Neuronal stem cell (in vitro differentiated cells): ENCODE measurements at regions not wholly inside any gene's neighbourhood (a gene's known extent, or its start where the extent isn't known, plus 50 kb on each side); places are given as distances from the start of the nearest gene placed in this dataset.

Experiments
- DNase-seq: peaks from one replicate; pipeline ENCODE4 v3.0.0-alpha.2; 2013; ENCODE audit warnings: low spot score
- H2AFZ ChIP-seq: one replicate; pipeline ENCODE4 v1.6.1; 2013; ENCODE audit warnings: mild to moderate bottlenecking, low read length, inconsistent platforms
- H2AK5ac ChIP-seq: 2 replicates; pipeline ENCODE4 v1.6.1; 2013; ENCODE audit warnings: low read depth, mild to moderate bottlenecking, inconsistent platforms, low read length, moderate library complexity, mixed read lengths
- H2BK120ac ChIP-seq: 2 replicates; pipeline ENCODE4 v1.6.1; 2013; ENCODE audit warnings: low read depth, mild to moderate bottlenecking, inconsistent platforms, low read length, moderate library complexity, mixed read lengths
- H2BK12ac ChIP-seq: one replicate; pipeline ENCODE4 v1.6.1; 2013; ENCODE audit warnings: low read length, inconsistent platforms
- H2BK15ac ChIP-seq: 2 replicates; pipeline ENCODE4 v1.6.1; 2013; ENCODE audit warnings: mild to moderate bottlenecking, low read length, inconsistent platforms, mixed read lengths
- H2BK5ac ChIP-seq: one replicate; pipeline ENCODE4 v1.6.1; 2013; ENCODE audit warnings: inconsistent platforms, mild to moderate bottlenecking, low read length, moderate library complexity
- H3K14ac ChIP-seq: one replicate; pipeline ENCODE4 v1.6.1; 2013; ENCODE audit warnings: low read length, inconsistent platforms
- H3K18ac ChIP-seq: 2 replicates; pipeline ENCODE4 v1.6.1; 2013; ENCODE audit warnings: low read length, inconsistent platforms
- H3K23ac ChIP-seq: 2 replicates; pipeline ENCODE4 v1.6.1; 2013; ENCODE audit warnings: low read depth, mild to moderate bottlenecking, mixed read lengths, low read length, inconsistent platforms; ENCODE audit not compliant: poor library complexity
- H3K27ac ChIP-seq: replicated peaks from 3 replicates; pipeline ENCODE4 v1.5.1; 2013; ENCODE audit warnings: low read length, inconsistent platforms
- H3K27me3 ChIP-seq, 3 experiments: 2 replicates each; pipeline ENCODE4 v1.6.1; 2013; ENCODE audit warnings: low read length in 3 of 3, mild to moderate bottlenecking in 2 of 3, inconsistent platforms in 1 of 3, low read depth in 1 of 3, mixed read lengths in 1 of 3, moderate library complexity in 1 of 3; ENCODE audit not compliant: control insufficient read depth in 3 of 3, insufficient read depth in 3 of 3
- H3K36me3 ChIP-seq, 2 donors: replicated peaks in 1 of 2; 2 replicates each; pipeline ENCODE4 v1.6.1; 2013; ENCODE audit warnings: low read length in 2 of 2; ENCODE audit not compliant: control insufficient read depth in 2 of 2, insufficient read depth in 2 of 2
- H3K4ac ChIP-seq: 2 replicates; pipeline ENCODE4 v1.6.1; 2013; ENCODE audit warnings: inconsistent platforms, mild to moderate bottlenecking, low read length, moderate library complexity
- H3K4me1 ChIP-seq, 2 donors: 1 replicate in 1 of 2; 2 replicates in 1 of 2; pipeline ENCODE4 v1.6.1; 2013; ENCODE audit warnings: low read length in 2 of 2, low read depth in 1 of 2; ENCODE audit not compliant: control insufficient read depth in 2 of 2, insufficient read depth in 1 of 2
- H3K4me2 ChIP-seq: one replicate; pipeline ENCODE4 v1.6.1; 2013; ENCODE audit warnings: mild to moderate bottlenecking, low read length, inconsistent platforms; ENCODE audit not compliant: insufficient read depth, poor library complexity, severe bottlenecking
- H3K4me3 ChIP-seq, 2 donors: 2 replicates each; pipeline ENCODE4 v1.5.1; 2013; ENCODE audit warnings: low read length in 2 of 2, mild to moderate bottlenecking in 2 of 2, inconsistent platforms in 1 of 2, moderate library complexity in 1 of 2
- H3K79me1 ChIP-seq: one replicate; pipeline ENCODE4 v1.6.1; 2013; ENCODE audit warnings: low read depth, mild to moderate bottlenecking, inconsistent platforms, low read length, moderate library complexity
- H3K9ac ChIP-seq: one replicate; pipeline ENCODE4 v1.6.1; 2013; ENCODE audit warnings: mild to moderate bottlenecking, low read depth, low read length, inconsistent platforms; ENCODE audit not compliant: poor library complexity
- H3K9me3 ChIP-seq, 2 donors: replicated peaks in 1 of 2; 2 replicates each; pipeline versions ENCODE3 to v1.6.1; 2013; ENCODE audit warnings: low read length in 2 of 2, mild to moderate bottlenecking in 2 of 2, inconsistent platforms in 1 of 2, low read depth in 1 of 2, mixed read lengths in 1 of 2, moderate library complexity in 1 of 2; ENCODE audit not compliant: control insufficient read depth in 2 of 2, insufficient read depth in 1 of 2
- H4K8ac ChIP-seq: one replicate; pipeline ENCODE4 v1.6.1; 2013; ENCODE audit warnings: low read depth, mild to moderate bottlenecking, inconsistent platforms, low read length, moderate library complexity
- H4K91ac ChIP-seq: one replicate; pipeline ENCODE4 v1.6.1; 2013; ENCODE audit warnings: low read length, low read depth, mild to moderate bottlenecking, inconsistent platforms; ENCODE audit not compliant: poor library complexity
- WGBS, 2 donors: extraction: QIAGEN DNeasy Blood & Tissue Kit; methylation state at CpG; one replicate each; pipeline ENCODE4 v1.1.7; 2013; ENCODE audit warnings: missing lambda C conversion rate in 2 of 2, mixed read lengths in 1 of 2; ENCODE audit not compliant: insufficient read length in 2 of 2, insufficient replicate concordance in 1 of 2; ENCODE audit errors: extremely low coverage in 2 of 2; 5-methylcytosine and 5-hydroxymethylcytosine counted together

- Histone ChIP-seq H3K23ac (no peak overlapping the region), H2AK5ac (no peak overlapping the region), H2BK5ac (no peak overlapping the region), H4K8ac (no peak overlapping the region), H2BK12ac (no peak overlapping the region), H3K27ac (no peak overlapping the region), H3K79me1 (no peaks in the 10 kb centered on the region), H3K4me3 (no peak overlapping the region), H3K4me1 (no peaks in the 10 kb centered on the region), H2BK120ac (no peak overlapping the region), H4K91ac (no peak overlapping the region), H3K4ac (no peak overlapping the region), H3K18ac (no peak overlapping the region), H3K27me3 (no peaks in the 10 kb centered on the region), H3K36me3 (no peaks in the 10 kb centered on the region), H3K9ac (no peak overlapping the region), H3K4me2 (no peak overlapping the region), H2AFZ (no peak overlapping the region), H2BK15ac (no peak overlapping the region), H3K14ac (no peak overlapping the region), H3K9me3 (no peaks in the 10 kb centered on the region)
- no CpG with 5 or more reads among the region's 3 CpGs for WGBS, 2 donors
- DNase-seq: no peak
Measured at GRCh38 chr4:44912980-44913379, 186.6 kb upstream of the GNPDA2 start.

- Histone ChIP-seq H4K8ac (no peak overlapping the region), H3K27ac (no peak overlapping the region), H4K91ac (no peak overlapping the region), H3K9me3 (no peaks in the 10 kb centered on the region), H3K79me1 (no peaks in the 10 kb centered on the region), H2BK5ac (no peak overlapping the region), H3K9ac (no peak overlapping the region), H2BK12ac (no peak overlapping the region), H2BK15ac (no peak overlapping the region), H3K18ac (no peak overlapping the region), H2AK5ac (no peak overlapping the region), H2BK120ac (no peak overlapping the region), H3K4ac (no peak overlapping the region), H3K27me3 (no peaks in the 10 kb centered on the region), H2AFZ (no peak overlapping the region), H3K14ac (no peak overlapping the region), H3K4me1 (no peaks in the 10 kb centered on the region), H3K4me2 (no peak overlapping the region), H3K4me3 (no peak overlapping the region), H3K36me3 (no peaks in the 10 kb centered on the region), H3K23ac (no peak overlapping the region)
- DNase-seq: no peak
- WGBS, 2 donors: no CpG with 5 or more reads among the region's 1 CpG
Measured at GRCh38 chr4:44908565-44908964, 182.2 kb upstream of the GNPDA2 start.

DNA sequence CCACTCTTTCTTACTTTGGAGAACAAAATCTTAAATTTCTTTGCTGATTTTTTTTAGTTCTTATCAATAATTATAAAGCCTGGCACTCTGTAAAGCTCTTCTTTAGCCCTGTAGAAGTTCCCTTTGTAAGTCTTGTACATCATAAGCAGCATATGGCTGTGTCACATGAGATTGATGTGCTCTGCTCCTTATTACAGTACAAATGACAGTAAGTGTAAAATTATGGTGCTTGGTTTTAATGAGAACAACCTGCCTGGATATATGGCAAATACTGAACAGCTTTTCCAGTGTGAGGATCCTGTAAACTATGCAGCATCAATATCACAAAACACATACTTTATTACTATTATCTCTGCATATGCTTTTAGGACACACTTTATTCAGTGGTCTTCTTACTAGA lies 145.9 kb upstream of the GNPDA2 start:
- H3K36me3 ChIP-seq: no peaks in the 10 kb centered on the region
- no peak overlapping the region for H3K27ac ChIP-seq
- no peak for DNase-seq
- H3K79me1 ChIP-seq: no peaks in the 10 kb centered on the region
- H2AK5ac ChIP-seq: no peak overlapping the region
- H2BK12ac ChIP-seq: no peak overlapping the region
- H3K4ac ChIP-seq: no peak overlapping the region
- no peaks in the 10 kb centered on the region for H3K9me3 ChIP-seq
- no peak overlapping the region for H3K9ac ChIP-seq
- no peak overlapping the region for H2BK120ac ChIP-seq
- H4K91ac ChIP-seq: no peak overlapping the region
- H3K27me3 ChIP-seq: no peaks in the 10 kb centered on the region
- no peak overlapping the region for H3K4me2 ChIP-seq
- H3K4me3 ChIP-seq: no peak overlapping the region
- no peak overlapping the region for H2BK15ac ChIP-seq
- no peak overlapping the region for H2BK5ac ChIP-seq
- no peak overlapping the region for H3K14ac ChIP-seq
- peaks cover 0 to 3% of the 10 kb centered on the region in 2 donors for H3K4me1 ChIP-seq
- H3K23ac ChIP-seq: no peak overlapping the region
- H4K8ac ChIP-seq: no peak overlapping the region
- H2AFZ ChIP-seq: no peak overlapping the region
- H3K18ac ChIP-seq: no peak overlapping the region

GRCh38 chr4:44871133-44871532 lies 144.8 kb upstream of the GNPDA2 start:
- no peak overlapping the region for H2BK15ac ChIP-seq
- no peak overlapping the region for H2BK120ac ChIP-seq
- H3K4me2 ChIP-seq: no peak overlapping the region
- H3K23ac ChIP-seq: no peak overlapping the region
- H3K4me3 ChIP-seq: no peak overlapping the region
- H3K9me3 ChIP-seq: no peaks in the 10 kb centered on the region
- peaks cover 0 to 3% of the 10 kb centered on the region in 2 donors for H3K4me1 ChIP-seq
- no peak for DNase-seq
- H3K36me3 ChIP-seq: no peaks in the 10 kb centered on the region
- H2BK5ac ChIP-seq: no peak overlapping the region
- no peak overlapping the region for H3K4ac ChIP-seq
- H2AK5ac ChIP-seq: no peak overlapping the region
- no peak overlapping the region for H4K8ac ChIP-seq
- H3K27me3 ChIP-seq: no peaks in the 10 kb centered on the region
- H2AFZ ChIP-seq: no peak overlapping the region
- WGBS, 2 donors: no CpG with 5 or more reads among the region's 4 CpGs
- H3K79me1 ChIP-seq: no peaks in the 10 kb centered on the region
- no peak overlapping the region for H4K91ac ChIP-seq
- H3K18ac ChIP-seq: no peak overlapping the region
- no peak overlapping the region for H3K9ac ChIP-seq
- no peak overlapping the region for H2BK12ac ChIP-seq
- H3K27ac ChIP-seq: no peak overlapping the region
- H3K14ac ChIP-seq: no peak overlapping the region
